PFSK-1 (cell line): ENCODE measurements at regions not wholly inside any gene's neighbourhood (a gene's known extent, or its start where the extent isn't known, plus 50 kb on each side); places are given as distances from the start of the nearest gene placed in this dataset.

Source experiments
- FOXP2 ChIP-seq: optimal IDR thresholded peaks from 2 replicates; pipeline ENCODE3; 2011; ENCODE audit warnings: borderline replicate concordance, control low read depth, inconsistent platforms; ENCODE audit not compliant: insufficient read depth; ENCODE audit errors: extremely low read length, extremely low read depth
- POLR2AphosphoS5 ChIP-seq: IDR thresholded peaks from 2 replicates; pipeline ENCODE4 v1.6.1; 2012; ENCODE audit warnings: low read depth, mild to moderate bottlenecking, control low read depth, low read length, moderate library complexity
- SIN3A ChIP-seq: IDR thresholded peaks from 2 replicates; pipeline ENCODE4 v1.6.1; 2012; ENCODE audit warnings: mild to moderate bottlenecking, low read length, moderate library complexity, borderline replicate concordance; ENCODE audit not compliant: insufficient read depth
- TAF1 ChIP-seq: IDR thresholded peaks from 2 replicates; pipeline ENCODE4 v1.6.1; 2012; ENCODE audit warnings: low read length, control low read depth, borderline replicate concordance; ENCODE audit not compliant: insufficient read depth
- TF ChIP-seq, protein P1 (sequence below), 2 experiments: IDR thresholded peaks; 2 replicates each; pipeline versions ENCODE4 v1.6.1 to v1.8.0; 2011 to 2012; ENCODE audit warnings: low read depth in 2 of 2, low read length in 2 of 2, control low read depth in 1 of 2, inconsistent platforms in 1 of 2, mild to moderate bottlenecking in 1 of 2, moderate library complexity in 1 of 2; ENCODE audit not compliant: insufficient read depth in 1 of 2

DNA sequence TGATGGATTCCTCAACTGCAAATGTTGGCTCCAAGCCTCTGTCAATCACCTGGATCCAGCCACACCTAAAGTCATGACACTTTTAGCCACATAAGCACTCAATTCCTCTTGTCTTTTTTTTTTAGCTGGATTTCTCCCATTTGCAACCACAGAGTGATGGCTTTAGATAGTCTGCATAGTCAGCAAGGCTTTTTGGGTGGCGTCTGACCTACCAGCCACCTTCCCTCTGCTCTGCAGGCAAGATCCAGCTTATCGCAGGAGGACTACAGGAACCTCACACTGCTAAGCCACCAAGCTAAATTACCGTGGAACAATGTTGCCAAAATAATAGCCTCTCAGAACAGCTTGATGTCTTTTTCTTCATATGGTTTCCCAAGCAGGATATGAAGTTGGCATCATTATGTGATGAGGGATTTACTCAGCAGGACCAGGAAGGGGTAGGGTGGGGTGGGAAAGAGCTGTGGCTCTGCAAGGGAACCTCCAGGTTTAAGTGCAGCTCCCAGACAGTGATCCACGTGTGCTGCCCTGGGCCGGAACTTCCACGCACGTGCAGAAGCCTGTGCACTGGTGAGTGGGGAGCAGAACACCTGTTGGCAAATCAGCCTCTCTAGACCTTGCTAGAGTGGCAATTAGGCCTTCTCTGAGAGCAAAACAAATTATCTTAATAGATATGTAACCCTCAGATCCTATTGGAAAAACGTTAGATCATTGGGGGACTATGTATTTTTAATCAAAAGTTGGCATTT, 170.6 kb upstream of the NCK2 start:
- TF ChIP-seq SIN3A (no peak), FOXP2 (no peak), TAF1 (no peak)
- TF ChIP-seq, protein P1, sequence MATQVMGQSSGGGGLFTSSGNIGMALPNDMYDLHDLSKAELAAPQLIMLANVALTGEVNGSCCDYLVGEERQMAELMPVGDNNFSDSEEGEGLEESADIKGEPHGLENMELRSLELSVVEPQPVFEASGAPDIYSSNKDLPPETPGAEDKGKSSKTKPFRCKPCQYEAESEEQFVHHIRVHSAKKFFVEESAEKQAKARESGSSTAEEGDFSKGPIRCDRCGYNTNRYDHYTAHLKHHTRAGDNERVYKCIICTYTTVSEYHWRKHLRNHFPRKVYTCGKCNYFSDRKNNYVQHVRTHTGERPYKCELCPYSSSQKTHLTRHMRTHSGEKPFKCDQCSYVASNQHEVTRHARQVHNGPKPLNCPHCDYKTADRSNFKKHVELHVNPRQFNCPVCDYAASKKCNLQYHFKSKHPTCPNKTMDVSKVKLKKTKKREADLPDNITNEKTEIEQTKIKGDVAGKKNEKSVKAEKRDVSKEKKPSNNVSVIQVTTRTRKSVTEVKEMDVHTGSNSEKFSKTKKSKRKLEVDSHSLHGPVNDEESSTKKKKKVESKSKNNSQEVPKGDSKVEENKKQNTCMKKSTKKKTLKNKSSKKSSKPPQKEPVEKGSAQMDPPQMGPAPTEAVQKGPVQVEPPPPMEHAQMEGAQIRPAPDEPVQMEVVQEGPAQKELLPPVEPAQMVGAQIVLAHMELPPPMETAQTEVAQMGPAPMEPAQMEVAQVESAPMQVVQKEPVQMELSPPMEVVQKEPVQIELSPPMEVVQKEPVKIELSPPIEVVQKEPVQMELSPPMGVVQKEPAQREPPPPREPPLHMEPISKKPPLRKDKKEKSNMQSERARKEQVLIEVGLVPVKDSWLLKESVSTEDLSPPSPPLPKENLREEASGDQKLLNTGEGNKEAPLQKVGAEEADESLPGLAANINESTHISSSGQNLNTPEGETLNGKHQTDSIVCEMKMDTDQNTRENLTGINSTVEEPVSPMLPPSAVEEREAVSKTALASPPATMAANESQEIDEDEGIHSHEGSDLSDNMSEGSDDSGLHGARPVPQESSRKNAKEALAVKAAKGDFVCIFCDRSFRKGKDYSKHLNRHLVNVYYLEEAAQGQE (IDR thresholded peaks at IDR 0.05; ENCODE audit: insufficient read depth in 1 of 2, low read depth in 2 of 2, low read length in 2 of 2): no peak

DNA sequence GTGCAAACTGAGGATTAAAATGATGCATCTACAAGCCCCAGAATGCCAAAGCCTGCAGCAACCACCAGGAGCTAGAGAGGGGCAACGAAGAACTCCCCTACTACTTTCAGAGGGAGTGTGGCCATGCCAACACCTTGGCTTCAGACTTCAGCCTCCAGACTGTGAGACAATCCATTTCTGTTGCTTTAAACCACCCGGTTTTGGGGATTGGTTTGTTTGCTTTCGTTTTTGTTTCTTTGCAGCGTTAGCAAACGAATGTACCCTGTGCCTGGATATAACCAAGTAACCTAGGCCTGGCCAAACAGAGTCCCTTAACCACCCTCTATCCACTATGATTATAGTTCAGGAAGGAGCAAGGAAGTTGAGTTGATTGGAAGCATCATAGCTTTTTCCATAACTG, 171.2 kb upstream of the NCK2 start:
- TF ChIP-seq TAF1 (no peak), POLR2AphosphoS5 (no peak), SIN3A (no peak), FOXP2 (no peak)
- TF ChIP-seq, protein P1 (IDR thresholded peaks at IDR 0.05; ENCODE audit: insufficient read depth in 1 of 2, low read depth in 2 of 2, low read length in 2 of 2): no peak

- TF ChIP-seq POLR2AphosphoS5: no peak
These were observed 172.7 kb upstream of the FHL2 start for GRCh38 chr2:105571445-105571987.

GRCh38 chr2:105570757-105571156, 171.9 kb upstream of the FHL2 start:
- TF ChIP-seq TAF1 (no peak), SIN3A (no peak), POLR2AphosphoS5 (no peak), FOXP2 (no peak)
- TF ChIP-seq, protein P1 (IDR thresholded peaks at IDR 0.05; ENCODE audit: insufficient read depth in 1 of 2, low read depth in 2 of 2, low read length in 2 of 2): no peak

GRCh38 chr2:105570326-105570725, 171.5 kb upstream of the FHL2 start:
- TF ChIP-seq SIN3A (no peak), FOXP2 (no peak), POLR2AphosphoS5 (no peak), TAF1 (no peak)
- TF ChIP-seq, protein P1 (IDR thresholded peaks at IDR 0.05; ENCODE audit: insufficient read depth in 1 of 2, low read depth in 2 of 2, low read length in 2 of 2): no peak
